Transverse colon (tissue), 4 donors: ENCODE measurements at regions not wholly inside any gene's neighbourhood (a gene's known extent, or its start where the extent isn't known, plus 50 kb on each side); places are given as distances from the start of the nearest gene placed in this dataset.

ENCODE experiments used
- DNase-seq: peaks from one replicate; pipeline ENCODE4 v3.0.0-alpha.2; 2019
- H3K27ac ChIP-seq, 4 donors: fragments of 200-600 bp; sonication (generic); 2 replicates each; pipeline ENCODE4 v1.5.1; 2016 to 2018; ENCODE audit warnings: inconsistent platforms in 4 of 4
- H3K27me3 ChIP-seq: fragments of 200-600 bp; sonication (generic); 2 replicates; pipeline ENCODE4 v1.5.1; 2017; ENCODE audit warnings: inconsistent platforms
- H3K36me3 ChIP-seq, 4 donors: fragments of 200-600 bp; sonication (generic); 2 replicates each; pipeline ENCODE4 v1.5.1; 2017 to 2019; ENCODE audit warnings: inconsistent platforms in 4 of 4
- H3K4me1 ChIP-seq, 4 donors: fragments of 200-600 bp; sonication (generic); 2 replicates each; pipeline ENCODE4 v1.5.1; 2017 to 2020; ENCODE audit warnings: inconsistent platforms in 4 of 4
- H3K4me3 ChIP-seq, 4 donors: fragments of 200-600 bp; sonication (generic); 1 replicate in 1 of 4; 2 replicates in 3 of 4; pipeline versions ENCODE4 v1.5.1 to v1.6.1; 2017 to 2019; ENCODE audit warnings: inconsistent platforms in 4 of 4
- H3K9me3 ChIP-seq, 2 donors: fragments of 200-600 bp; sonication (generic); 2 replicates each; pipeline ENCODE4 v1.5.1; 2017 to 2019; ENCODE audit warnings: inconsistent platforms in 2 of 2
- CTCF ChIP-seq, 5 experiments: fragments of 200-600 bp in 3 of 5; fragments of 450-650 bp in 2 of 5; sonication (generic) in 3 of 5; IDR thresholded peaks; 1 replicate in 2 of 5; 2 replicates in 3 of 5; pipeline ENCODE4 v1.5.1; 2016 to 2017; ENCODE audit warnings: antibody characterized with exemption in 5 of 5, inconsistent platforms in 3 of 5, mild to moderate bottlenecking in 2 of 5, moderate library complexity in 1 of 5
- EP300 ChIP-seq: sonication (generic); formaldehyde crosslinking; IDR thresholded peaks from one replicate; pipeline ENCODE4 v1.6.1; 2017; ENCODE audit warnings: antibody characterized with exemption, low read depth
- POLR2A ChIP-seq: fragments of 450-650 bp; IDR thresholded peaks from one replicate; pipeline ENCODE4 v1.6.1; 2016; ENCODE audit warnings: antibody characterized with exemption, mild to moderate bottlenecking, moderate library complexity
- POLR2AphosphoS5 ChIP-seq, 3 donors: sonication (generic); formaldehyde crosslinking; IDR thresholded peaks; one replicate each; pipeline ENCODE4 v1.6.1; 2016; ENCODE audit warnings: antibody characterized with exemption in 3 of 3
- WGBS, 2 donors: methylation state at CpG; one replicate each; pipeline ENCODE4 v1.1.5; 2018; ENCODE audit warnings: low coverage in 1 of 2; 5-methylcytosine and 5-hydroxymethylcytosine counted together
- in situ Hi-C, 4 donors: fragments of 200-750 bp; cut with MboI; loops; one replicate each; pipeline versions ENCODE4 v1.15.0 to v1.15.1; 2017; ENCODE audit warnings: low sequenced_read_pairs in 3 of 4, low pct_ligation_motif_present in 1 of 4, low pct_unique_long_range_greater_than_20kb in 1 of 4
- intact Hi-C: fragments of 100-400 bp; cut with DNase I; formaldehyde crosslinking; loops from one replicate; pipeline ENCODE4 v1.15.1; 2023; ENCODE audit warnings: low total_unique reads

- intact Hi-C loops (no loop called here), in situ Hi-C loops (no loop called here)
- H3K27ac ChIP-seq: peak overlapping the region in 1 of 4 donors; percentile 34
- WGBS, 2 donors: 17 to 54% methylated on average over 4 to 27 of the region's 29 CpGs
- peaks cover 0 to 14% (median 7%) of the 10 kb centered on the region in 4 donors for H3K4me1 ChIP-seq
- TF ChIP-seq POLR2AphosphoS5 (IDR thresholded peaks at IDR 0.05): no peak
- TF ChIP-seq EP300: no peak
- no peak for TF ChIP-seq CTCF (IDR thresholded peaks at IDR 0.05)
- TF ChIP-seq POLR2A: no peak
- no peak for DNase-seq
- H3K4me3 ChIP-seq: peak overlapping the region; percentile 37 to 57 (median 40)
- no peaks in the 10 kb centered on the region for H3K9me3 ChIP-seq
- H3K36me3 ChIP-seq: no peaks in the 10 kb centered on the region
- H3K27me3 ChIP-seq: peaks cover 32% of the 10 kb centered on the region
Observed at GRCh38 chr3:64444490-64445108, 219.3 kb upstream of the PRICKLE2 start.

DNA sequence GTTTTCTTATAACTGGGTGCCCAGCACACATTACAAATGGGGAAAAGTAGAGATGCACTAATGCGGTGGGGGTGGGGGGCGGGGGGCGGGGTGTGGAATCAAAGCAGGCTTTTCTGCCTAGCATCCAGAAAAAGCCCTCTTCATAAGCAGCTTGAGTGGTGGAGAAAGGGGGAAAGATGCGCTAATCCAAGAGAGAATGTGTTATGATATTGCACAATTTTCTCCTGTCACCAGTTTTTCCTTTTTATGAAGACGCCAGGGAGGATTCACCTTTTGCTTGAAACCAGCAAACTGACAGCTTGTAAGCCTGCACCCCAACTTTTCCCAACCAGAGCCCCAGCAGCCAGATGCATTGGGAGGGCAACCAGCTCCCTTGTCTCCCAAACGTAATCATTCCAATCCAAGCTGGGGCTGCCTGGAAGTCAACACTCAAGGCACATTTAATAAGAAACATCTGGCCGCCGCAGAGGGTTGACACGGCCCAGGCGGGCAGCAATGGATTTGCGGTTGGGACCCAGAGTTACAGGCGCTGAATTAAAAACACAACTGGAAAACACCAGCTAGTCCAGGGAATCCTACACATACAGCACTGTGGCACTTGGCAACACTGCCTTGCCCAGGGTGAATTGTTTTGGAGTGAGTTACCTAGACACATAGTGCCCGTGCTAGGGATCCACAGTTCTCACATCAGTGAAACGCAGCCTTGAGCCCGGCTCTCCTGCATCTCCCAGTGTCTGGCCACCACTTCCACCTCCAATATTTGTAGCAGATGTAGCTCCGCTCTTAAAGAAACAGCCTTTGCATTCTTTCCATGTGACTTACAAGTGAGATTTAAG lies 218.5 kb upstream of the PRICKLE2 start:
- H3K9me3 ChIP-seq: no peaks in the 10 kb centered on the region
- WGBS, 2 donors: 58 to 60% methylated on average over 5 to 16 of the region's 16 CpGs
- no peak overlapping the region for H3K4me3 ChIP-seq
- TF ChIP-seq EP300: no peak
- TF ChIP-seq CTCF (IDR thresholded peaks at IDR 0.05): no peak
- TF ChIP-seq POLR2A: no peak
- TF ChIP-seq POLR2AphosphoS5 (IDR thresholded peaks at IDR 0.05): no peak
- intact Hi-C loops (no loop called here), in situ Hi-C loops (no loop called here)
- peaks cover 0 to 14% (median 7%) of the 10 kb centered on the region in 4 donors for H3K4me1 ChIP-seq
- peaks cover 32% of the 10 kb centered on the region for H3K27me3 ChIP-seq
- no peaks in the 10 kb centered on the region for H3K36me3 ChIP-seq
- DNase-seq: no peak
- H3K27ac ChIP-seq: peak overlapping the region in 2 of 4 donors; percentile 0 to 8

DNA sequence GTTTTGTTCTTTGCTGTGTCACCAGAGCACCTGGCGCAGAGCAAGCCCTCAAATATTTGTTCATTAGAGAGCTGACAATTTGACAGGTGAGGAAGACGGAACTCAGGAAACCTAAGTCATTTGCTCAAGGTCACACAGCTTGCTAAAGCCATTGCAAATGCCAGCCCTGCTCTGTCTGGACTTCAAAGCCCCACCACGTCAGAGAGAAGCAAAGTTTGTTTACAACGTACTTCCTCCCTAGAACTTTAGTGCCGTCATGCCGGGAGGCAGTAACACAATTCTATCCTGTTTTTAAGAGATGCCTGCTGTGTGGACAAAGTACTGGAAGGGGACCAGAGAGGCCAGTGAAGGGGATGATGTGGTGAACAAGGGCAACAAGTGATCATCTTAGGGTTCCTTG lies 216.6 kb upstream of the PRICKLE2 start:
- no peaks in the 10 kb centered on the region for H3K9me3 ChIP-seq
- no peaks in the 10 kb centered on the region for H3K36me3 ChIP-seq
- H3K27ac ChIP-seq: no peak overlapping the region
- H3K27me3 ChIP-seq: peaks cover 32% of the 10 kb centered on the region
- in situ Hi-C loops: no loop called here
- no peak for DNase-seq
- no peak overlapping the region for H3K4me3 ChIP-seq
- H3K4me1 ChIP-seq: peaks cover 0 to 14% (median 7%) of the 10 kb centered on the region in 4 donors
- TF ChIP-seq CTCF (IDR thresholded peaks at IDR 0.05) (no peak), POLR2A (no peak), POLR2AphosphoS5 (IDR thresholded peaks at IDR 0.05) (no peak), EP300 (no peak)
- 38 to 80% methylated on average over 1 to 6 of the region's 6 CpGs for WGBS, 2 donors
- intact Hi-C loops: no loop called here

DNA sequence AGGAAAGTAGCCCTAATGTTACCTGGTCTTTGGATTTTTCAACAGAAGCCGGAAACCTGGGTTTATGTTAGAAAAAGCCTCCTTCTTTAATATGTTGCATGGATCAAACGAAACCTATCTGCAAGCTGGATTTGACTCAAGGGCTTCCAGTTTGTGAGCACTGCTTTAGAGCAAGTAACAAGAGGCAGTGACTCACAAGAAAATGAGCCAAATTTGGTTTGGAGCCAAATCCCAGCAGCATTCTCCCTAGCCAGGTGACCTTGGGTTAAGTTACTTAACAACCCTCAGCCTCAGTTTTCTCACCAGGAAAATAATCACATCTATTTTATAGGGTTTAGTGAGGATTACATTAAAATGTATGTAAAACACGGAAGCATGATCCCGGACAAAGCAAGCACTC lies 215.2 kb upstream of the PRICKLE2 start:
- no peak for DNase-seq
- intact Hi-C loops (no loop called here), in situ Hi-C loops (no loop called here)
- H3K4me3 ChIP-seq: no peak overlapping the region
- H3K9me3 ChIP-seq: no peaks in the 10 kb centered on the region
- WGBS, 2 donors: 42 to 57% methylated on average over 3 to 4 of the region's 4 CpGs
- H3K27me3 ChIP-seq: peaks cover 26% of the 10 kb centered on the region
- H3K4me1 ChIP-seq: peaks cover 0 to 13% (median 7%) of the 10 kb centered on the region in 4 donors
- H3K36me3 ChIP-seq: no peaks in the 10 kb centered on the region
- no peak overlapping the region for H3K27ac ChIP-seq
- TF ChIP-seq POLR2AphosphoS5 (IDR thresholded peaks at IDR 0.05) (no peak), POLR2A (no peak), EP300 (no peak), CTCF (IDR thresholded peaks at IDR 0.05) (no peak)
